ENCODE measurements at regions not wholly inside any gene's neighbourhood (a gene's known extent, or its start where the extent isn't known, plus 50 kb on each side); places are given as distances from the start of the nearest gene placed in this dataset.

DNA sequence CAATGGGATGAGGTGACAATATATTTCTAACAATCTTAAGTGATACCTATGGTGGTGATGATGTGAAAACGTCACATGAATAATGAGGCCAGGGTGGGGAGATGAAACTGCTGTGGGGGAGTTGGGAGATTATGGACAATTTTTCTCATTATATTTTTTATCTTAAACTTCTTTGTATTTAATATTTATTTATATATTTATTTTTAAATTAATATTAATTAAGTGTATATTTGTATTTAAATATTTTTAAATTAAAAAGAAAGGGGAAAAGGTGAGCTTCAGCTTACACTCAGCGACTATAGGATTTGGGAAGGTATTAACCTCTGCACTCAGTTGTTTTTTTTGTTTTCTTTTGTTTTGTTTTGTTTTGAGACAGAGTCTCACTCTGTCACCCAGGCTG, 158.7 kb downstream of the PSMG1 start:
- WGBS, 2 donors: 89 to 95% methylated on average over 2 of the region's 2 CpGs
- ATAC-seq (ENCODE audit: low FRiP score in 2 of 2) (no peak), DNase-seq (no peak)
- Histone ChIP-seq H3K4me1 (peaks cover 28 to 37% (median 32%) of the 10 kb centered on the region in 4 donors), H3K36me3 (no peaks in the 10 kb centered on the region), H3K27me3 (no peaks in the 10 kb centered on the region), H3K4me3 (no peak overlapping the region), H3K27ac (no peak overlapping the region), H3K9me3 (peaks cover 0 to 5% (median 0%) of the 10 kb centered on the region in 4 donors)
- TF ChIP-seq, protein P1, sequence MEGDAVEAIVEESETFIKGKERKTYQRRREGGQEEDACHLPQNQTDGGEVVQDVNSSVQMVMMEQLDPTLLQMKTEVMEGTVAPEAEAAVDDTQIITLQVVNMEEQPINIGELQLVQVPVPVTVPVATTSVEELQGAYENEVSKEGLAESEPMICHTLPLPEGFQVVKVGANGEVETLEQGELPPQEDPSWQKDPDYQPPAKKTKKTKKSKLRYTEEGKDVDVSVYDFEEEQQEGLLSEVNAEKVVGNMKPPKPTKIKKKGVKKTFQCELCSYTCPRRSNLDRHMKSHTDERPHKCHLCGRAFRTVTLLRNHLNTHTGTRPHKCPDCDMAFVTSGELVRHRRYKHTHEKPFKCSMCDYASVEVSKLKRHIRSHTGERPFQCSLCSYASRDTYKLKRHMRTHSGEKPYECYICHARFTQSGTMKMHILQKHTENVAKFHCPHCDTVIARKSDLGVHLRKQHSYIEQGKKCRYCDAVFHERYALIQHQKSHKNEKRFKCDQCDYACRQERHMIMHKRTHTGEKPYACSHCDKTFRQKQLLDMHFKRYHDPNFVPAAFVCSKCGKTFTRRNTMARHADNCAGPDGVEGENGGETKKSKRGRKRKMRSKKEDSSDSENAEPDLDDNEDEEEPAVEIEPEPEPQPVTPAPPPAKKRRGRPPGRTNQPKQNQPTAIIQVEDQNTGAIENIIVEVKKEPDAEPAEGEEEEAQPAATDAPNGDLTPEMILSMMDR (IDR thresholded peaks at IDR 0.05): no peak
- TF ChIP-seq EP300 (IDR thresholded peaks at IDR 0.05): no peak
- no peak for TF ChIP-seq POLR2AphosphoS5 (IDR thresholded peaks at IDR 0.05)
- no peak for TF ChIP-seq POLR2A (IDR thresholded peaks at IDR 0.05)

GRCh38 chr21:39022863-39023693, 160.2 kb downstream of the PSMG1 start:
- H3K4me1 ChIP-seq: peaks cover 28 to 37% (median 32%) of the 10 kb centered on the region in 4 donors
- DNase-seq: peak; percentile 69 to 93
- WGBS, 2 donors: 67 to 70% methylated on average over 11 to 28 of the region's 28 CpGs
- H3K27me3 ChIP-seq: no peaks in the 10 kb centered on the region
- H3K27ac ChIP-seq: peak overlapping the region; percentile 57 to 78 (median 68)
- no peaks in the 10 kb centered on the region for H3K36me3 ChIP-seq
- peak; percentile 57 to 84 for ATAC-seq (ENCODE audit: low FRiP score in 2 of 2)
- H3K9me3 ChIP-seq: peaks cover 0 to 5% (median 0%) of the 10 kb centered on the region in 4 donors
- no peak overlapping the region for H3K4me3 ChIP-seq
- TF ChIP-seq POLR2A (IDR thresholded peaks at IDR 0.05): no peak
- peak in 1 of 4 donors; percentile 12 for TF ChIP-seq EP300 (IDR thresholded peaks at IDR 0.05)
- TF ChIP-seq, protein P1 (IDR thresholded peaks at IDR 0.05): peak in 5 of 6 experiments; percentile 10 to 33 (median 21)
- peak; percentile 22 to 27 for TF ChIP-seq POLR2AphosphoS5 (IDR thresholded peaks at IDR 0.05)

GRCh38 chr21:39022466-39022862, 160.8 kb downstream of the PSMG1 start:
- Histone ChIP-seq H3K27ac (peak overlapping the region; percentile 57 to 78 (median 68)), H3K4me1 (peaks cover 28 to 37% (median 32%) of the 10 kb centered on the region in 4 donors), H3K36me3 (no peaks in the 10 kb centered on the region), H3K27me3 (no peaks in the 10 kb centered on the region), H3K4me3 (no peak overlapping the region), H3K9me3 (no peaks in the 10 kb centered on the region)
- no peak for ATAC-seq (ENCODE audit: low FRiP score in 2 of 2)
- DNase-seq: no peak
- 73 to 74% methylated on average over 6 of the region's 6 CpGs for WGBS, 2 donors
- TF ChIP-seq POLR2A (IDR thresholded peaks at IDR 0.05) (no peak), EP300 (IDR thresholded peaks at IDR 0.05) (no peak), POLR2AphosphoS5 (IDR thresholded peaks at IDR 0.05) (no peak)
- TF ChIP-seq, protein P1 (IDR thresholded peaks at IDR 0.05): no peak

DNA sequence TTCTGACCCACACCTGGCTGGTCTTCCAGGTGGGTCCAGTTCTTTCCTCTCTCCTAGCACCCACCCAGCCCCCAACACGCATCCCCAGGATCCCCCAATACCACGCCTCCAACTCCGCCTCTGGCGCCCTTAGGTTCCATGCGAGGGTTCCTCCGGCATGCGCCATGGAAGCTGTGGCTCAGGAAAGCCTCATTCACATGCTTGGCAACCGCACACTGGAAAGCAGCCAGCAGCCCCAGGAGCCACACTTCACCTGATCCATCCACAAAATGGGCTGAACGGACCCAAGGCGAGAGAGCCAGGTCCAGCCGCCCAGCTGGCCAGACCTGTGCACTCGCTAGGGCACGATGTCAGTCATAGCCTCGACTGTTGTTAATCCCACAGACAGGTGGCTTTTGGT, 161.2 kb downstream of the PSMG1 start:
- Histone ChIP-seq H3K4me3 (no peak overlapping the region), H3K36me3 (no peaks in the 10 kb centered on the region), H3K27ac (peak overlapping the region; percentile 57 to 78 (median 68)), H3K4me1 (peaks cover 28 to 37% (median 32%) of the 10 kb centered on the region in 4 donors), H3K9me3 (no peaks in the 10 kb centered on the region), H3K27me3 (no peaks in the 10 kb centered on the region)
- ATAC-seq (ENCODE audit: low FRiP score in 2 of 2): no peak
- WGBS, 2 donors: 89 to 94% methylated on average over 7 to 14 of the region's 14 CpGs
- TF ChIP-seq, protein P1 (IDR thresholded peaks at IDR 0.05): no peak
- TF ChIP-seq EP300 (IDR thresholded peaks at IDR 0.05) (no peak), POLR2A (IDR thresholded peaks at IDR 0.05) (no peak), POLR2AphosphoS5 (IDR thresholded peaks at IDR 0.05) (no peak)
- DNase-seq: peak in 1 of 2 donors; percentile 32

All from upper lobe of left lung (tissue), 6 donors.